Astrocyte of the spinal cord (primary cell): ENCODE measurements at regions not wholly inside any gene's neighbourhood (a gene's known extent, or its start where the extent isn't known, plus 50 kb on each side); places are given as distances from the start of the nearest gene placed in this dataset.

Source experiments
- DNase-seq: peaks from one replicate; pipeline ENCODE4 v3.0.0; 2011; ENCODE audit warnings: low read depth, low spot score
- H3K4me3 ChIP-seq: 2 replicates; pipeline ENCODE4 v1.5.1; 2011; ENCODE audit warnings: low read depth, mild to moderate bottlenecking, low read length, moderate library complexity
- in situ Hi-C: cut with HindIII; loops from 2 replicates; pipeline ENCODE4 v1.10.0; 2017; ENCODE audit warnings: low sequenced_read_pairs
- TF ChIP-seq, protein P1 (sequence below): IDR thresholded peaks from 2 replicates; pipeline ENCODE4 v1.5.1; 2012; ENCODE audit warnings: low read depth, mild to moderate bottlenecking, low read length, inconsistent platforms

DNA sequence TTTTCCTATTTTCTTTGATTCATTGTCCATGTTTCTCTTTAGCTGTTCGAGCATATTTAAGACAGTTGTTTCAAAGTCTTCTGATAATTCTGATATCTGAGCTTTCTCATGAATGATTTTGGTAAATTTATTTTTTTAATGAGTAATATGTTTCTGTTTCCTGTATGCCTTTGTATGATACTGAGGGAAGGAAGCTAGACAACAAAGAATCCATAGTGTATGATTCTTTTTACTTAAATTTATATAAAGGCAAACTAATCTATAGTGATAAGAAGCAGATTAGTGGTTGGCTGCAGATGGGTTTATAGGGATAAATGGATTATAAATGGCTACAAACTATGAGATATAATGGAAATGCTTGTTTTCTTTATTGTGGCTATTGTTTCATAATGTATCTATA lies 352.7 kb upstream of the CDH2 start:
- in situ Hi-C loops: no loop called here
- TF ChIP-seq, protein P1, sequence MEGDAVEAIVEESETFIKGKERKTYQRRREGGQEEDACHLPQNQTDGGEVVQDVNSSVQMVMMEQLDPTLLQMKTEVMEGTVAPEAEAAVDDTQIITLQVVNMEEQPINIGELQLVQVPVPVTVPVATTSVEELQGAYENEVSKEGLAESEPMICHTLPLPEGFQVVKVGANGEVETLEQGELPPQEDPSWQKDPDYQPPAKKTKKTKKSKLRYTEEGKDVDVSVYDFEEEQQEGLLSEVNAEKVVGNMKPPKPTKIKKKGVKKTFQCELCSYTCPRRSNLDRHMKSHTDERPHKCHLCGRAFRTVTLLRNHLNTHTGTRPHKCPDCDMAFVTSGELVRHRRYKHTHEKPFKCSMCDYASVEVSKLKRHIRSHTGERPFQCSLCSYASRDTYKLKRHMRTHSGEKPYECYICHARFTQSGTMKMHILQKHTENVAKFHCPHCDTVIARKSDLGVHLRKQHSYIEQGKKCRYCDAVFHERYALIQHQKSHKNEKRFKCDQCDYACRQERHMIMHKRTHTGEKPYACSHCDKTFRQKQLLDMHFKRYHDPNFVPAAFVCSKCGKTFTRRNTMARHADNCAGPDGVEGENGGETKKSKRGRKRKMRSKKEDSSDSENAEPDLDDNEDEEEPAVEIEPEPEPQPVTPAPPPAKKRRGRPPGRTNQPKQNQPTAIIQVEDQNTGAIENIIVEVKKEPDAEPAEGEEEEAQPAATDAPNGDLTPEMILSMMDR: no peak
- no peak for DNase-seq
- H3K4me3 ChIP-seq: no peak overlapping the region

DNA sequence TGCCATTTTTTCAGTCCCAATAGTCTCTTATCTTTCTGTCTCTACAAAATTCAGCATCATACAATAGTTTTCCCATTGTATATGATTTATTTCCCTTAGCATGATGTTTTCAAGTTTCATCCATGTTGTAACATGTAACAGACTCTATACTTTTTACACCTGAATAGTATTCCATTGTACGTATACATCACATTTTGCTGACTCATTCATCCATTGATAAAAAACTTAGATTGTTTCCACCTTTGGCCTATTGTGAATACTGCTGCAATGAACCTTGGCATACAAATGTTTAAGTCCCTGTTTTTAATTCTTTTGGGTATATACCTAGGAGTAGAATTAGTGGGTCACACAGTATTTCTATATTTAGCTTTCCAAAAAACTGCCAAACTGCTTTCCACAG lies 349.3 kb upstream of the CDH2 start:
- DNase-seq: no peak
- in situ Hi-C loops: no loop called here
- TF ChIP-seq, protein P1: no peak
- H3K4me3 ChIP-seq: no peak overlapping the region

DNA sequence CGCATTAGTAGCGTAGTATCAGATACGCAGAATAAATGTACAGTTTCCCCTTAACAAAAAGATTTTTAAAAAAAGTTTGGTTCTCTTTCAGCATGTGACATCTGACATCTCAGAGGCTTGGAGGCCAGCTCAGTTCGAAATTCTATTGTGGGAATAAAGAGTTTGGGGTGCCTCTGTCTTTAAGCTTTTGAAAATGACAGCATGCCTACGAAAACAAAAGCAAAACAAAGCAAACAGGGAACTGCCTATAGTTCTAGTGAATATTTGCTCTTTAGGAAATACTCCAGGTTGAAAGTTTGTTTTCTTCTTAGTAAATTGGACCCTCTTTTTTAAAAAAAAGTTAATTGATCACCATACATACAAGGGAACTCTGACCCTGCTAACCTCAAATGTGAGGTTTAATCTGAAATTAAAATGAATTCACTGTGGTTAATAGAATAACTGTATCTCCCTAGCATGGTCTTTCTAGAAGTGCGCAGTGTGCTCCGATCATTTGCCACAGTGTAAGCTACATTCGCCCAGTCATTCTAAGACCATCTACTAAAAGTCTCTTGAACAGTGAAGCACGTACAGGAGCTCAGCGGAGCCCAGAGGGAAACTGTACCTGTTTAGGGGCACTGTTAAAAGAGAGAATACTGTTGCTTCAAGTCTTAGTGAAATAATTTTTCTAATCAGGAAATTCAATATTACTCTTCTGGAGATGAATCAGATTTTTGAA lies 347.0 kb upstream of the CDH2 start:
- TF ChIP-seq, protein P1: no peak
- H3K4me3 ChIP-seq: no peak overlapping the region
- in situ Hi-C loops: no loop called here
- no peak for DNase-seq

DNA sequence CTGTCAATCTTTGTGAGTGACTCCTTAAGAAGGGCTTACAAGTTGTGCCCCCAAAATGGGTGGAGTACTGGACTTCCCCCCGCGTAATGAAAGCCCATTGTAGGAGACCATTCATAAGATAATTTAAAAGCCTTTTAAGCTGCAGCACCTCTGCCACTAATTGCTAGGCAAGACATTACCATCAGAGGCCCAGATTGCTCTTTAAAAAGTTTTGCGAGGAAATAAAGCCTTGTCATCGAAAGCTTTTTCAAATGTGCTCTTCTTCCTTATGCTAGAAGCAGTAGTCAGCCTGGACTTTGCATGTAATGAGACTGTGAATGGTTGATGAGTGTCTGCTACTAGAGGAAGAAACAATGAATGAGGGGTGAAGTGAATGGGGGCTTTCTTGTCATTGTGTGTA lies 345.3 kb upstream of the CDH2 start:
- no peak for DNase-seq
- TF ChIP-seq, protein P1: no peak
- no peak overlapping the region for H3K4me3 ChIP-seq
- in situ Hi-C loops: no loop called here

DNA sequence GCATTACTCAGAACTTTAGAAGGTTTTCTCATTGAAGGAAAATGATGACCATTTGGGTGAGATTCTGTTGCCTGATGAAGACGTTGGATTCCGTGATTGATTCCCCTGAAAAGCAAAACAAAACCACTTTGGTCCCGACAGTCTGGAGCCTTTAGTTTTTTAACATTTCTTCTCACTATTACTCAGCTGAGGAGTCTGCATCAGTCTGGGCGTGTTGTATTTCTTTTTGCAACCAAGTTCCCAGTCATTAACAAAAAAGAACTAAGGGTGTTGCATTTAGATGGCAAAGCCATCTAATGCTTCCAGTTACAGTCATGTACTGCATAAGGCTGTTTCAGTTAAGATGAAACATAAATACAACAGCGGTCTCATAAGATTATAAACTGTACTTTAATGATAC lies 343.1 kb upstream of the CDH2 start:
- no peak overlapping the region for H3K4me3 ChIP-seq
- TF ChIP-seq, protein P1: no peak
- no peak for DNase-seq
- in situ Hi-C loops: no loop called here

DNA sequence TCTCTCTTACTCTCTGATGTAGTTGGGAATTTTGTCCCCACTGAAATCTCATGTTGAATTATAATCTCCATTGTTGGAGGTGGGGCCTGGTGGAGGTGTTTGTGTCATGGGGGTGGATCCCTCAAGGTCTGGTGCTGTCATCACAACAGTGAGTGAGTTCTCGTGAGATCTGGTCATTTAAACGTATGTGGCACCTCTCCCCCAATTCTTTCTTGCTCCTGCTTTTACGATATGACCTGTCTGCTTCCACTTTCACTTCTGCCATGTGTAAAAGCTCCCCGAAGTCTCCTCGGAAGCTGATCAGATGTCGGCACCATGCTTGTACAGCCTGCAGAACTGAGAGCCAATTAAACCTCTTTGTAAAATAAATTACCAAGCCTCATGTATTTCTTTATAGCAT lies 337.8 kb upstream of the CDH2 start:
- TF ChIP-seq, protein P1: no peak
- in situ Hi-C loops: no loop called here

More for the DNA sequence above, 337.8 kb upstream of the CDH2 start:
- H3K4me3 ChIP-seq: no peak overlapping the region
- DNase-seq: no peak
